Transverse colon (tissue), 4 donors: ENCODE measurements at regions not wholly inside any gene's neighbourhood (a gene's known extent, or its start where the extent isn't known, plus 50 kb on each side); places are given as distances from the start of the nearest gene placed in this dataset.
A peak's percentile ranks its signal among the peaks of the same experiment; 100 is the strongest.

ENCODE experiments used
- DNase-seq: peaks from one replicate; pipeline ENCODE4 v3.0.0-alpha.2; 2019
- H3K27ac ChIP-seq, 4 donors: fragments of 200-600 bp; sonication (generic); 2 replicates each; pipeline ENCODE4 v1.5.1; 2016 to 2018; ENCODE audit warnings: inconsistent platforms in 4 of 4
- H3K27me3 ChIP-seq: fragments of 200-600 bp; sonication (generic); 2 replicates; pipeline ENCODE4 v1.5.1; 2017; ENCODE audit warnings: inconsistent platforms
- H3K36me3 ChIP-seq, 4 donors: fragments of 200-600 bp; sonication (generic); 2 replicates each; pipeline ENCODE4 v1.5.1; 2017 to 2019; ENCODE audit warnings: inconsistent platforms in 4 of 4
- H3K4me1 ChIP-seq, 4 donors: fragments of 200-600 bp; sonication (generic); 2 replicates each; pipeline ENCODE4 v1.5.1; 2017 to 2020; ENCODE audit warnings: inconsistent platforms in 4 of 4
- H3K4me3 ChIP-seq, 4 donors: fragments of 200-600 bp; sonication (generic); 1 replicate in 1 of 4; 2 replicates in 3 of 4; pipeline versions ENCODE4 v1.5.1 to v1.6.1; 2017 to 2019; ENCODE audit warnings: inconsistent platforms in 4 of 4
- H3K9me3 ChIP-seq, 2 donors: fragments of 200-600 bp; sonication (generic); 2 replicates each; pipeline ENCODE4 v1.5.1; 2017 to 2019; ENCODE audit warnings: inconsistent platforms in 2 of 2
- EP300 ChIP-seq: sonication (generic); formaldehyde crosslinking; IDR thresholded peaks from one replicate; pipeline ENCODE4 v1.6.1; 2017; ENCODE audit warnings: antibody characterized with exemption, low read depth
- POLR2A ChIP-seq: fragments of 450-650 bp; IDR thresholded peaks from one replicate; pipeline ENCODE4 v1.6.1; 2016; ENCODE audit warnings: antibody characterized with exemption, mild to moderate bottlenecking, moderate library complexity
- POLR2AphosphoS5 ChIP-seq, 3 donors: sonication (generic); formaldehyde crosslinking; IDR thresholded peaks; one replicate each; pipeline ENCODE4 v1.6.1; 2016; ENCODE audit warnings: antibody characterized with exemption in 3 of 3
- WGBS, 2 donors: methylation state at CpG; one replicate each; pipeline ENCODE4 v1.1.5; 2018; ENCODE audit warnings: low coverage in 1 of 2; 5-methylcytosine and 5-hydroxymethylcytosine counted together
- in situ Hi-C, 4 donors: fragments of 200-750 bp; cut with MboI; loops; one replicate each; pipeline versions ENCODE4 v1.15.0 to v1.15.1; 2017; ENCODE audit warnings: low sequenced_read_pairs in 3 of 4, low pct_ligation_motif_present in 1 of 4, low pct_unique_long_range_greater_than_20kb in 1 of 4
- intact Hi-C: fragments of 100-400 bp; cut with DNase I; formaldehyde crosslinking; loops from one replicate; pipeline ENCODE4 v1.15.1; 2023; ENCODE audit warnings: low total_unique reads
- TF ChIP-seq, protein P1 (sequence below), 5 experiments: fragments of 200-600 bp in 3 of 5; fragments of 450-650 bp in 2 of 5; sonication (generic) in 3 of 5; IDR thresholded peaks; 1 replicate in 2 of 5; 2 replicates in 3 of 5; pipeline ENCODE4 v1.5.1; 2016 to 2017; ENCODE audit warnings: antibody characterized with exemption in 5 of 5, inconsistent platforms in 3 of 5, mild to moderate bottlenecking in 2 of 5, moderate library complexity in 1 of 5

DNA sequence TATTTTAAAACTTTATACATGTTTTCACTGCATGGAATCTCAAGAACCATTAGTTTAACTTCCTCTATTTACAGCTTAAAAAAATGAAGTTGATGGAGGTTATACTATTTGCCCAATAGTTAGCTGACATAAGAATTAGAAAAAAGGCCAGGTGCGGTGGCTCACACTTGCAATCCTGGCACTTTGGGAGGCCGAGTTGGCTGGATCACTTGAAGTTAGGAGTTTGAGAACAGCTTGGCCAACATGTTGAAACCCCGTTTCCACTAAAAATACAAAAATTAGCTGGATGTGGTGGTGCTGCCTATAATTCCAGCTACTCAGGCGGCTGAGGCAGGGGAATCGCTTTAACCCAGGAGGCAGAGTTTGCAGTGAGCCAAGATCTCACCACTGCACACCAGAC lies 125.1 kb upstream of the CDH19 start:
- TF ChIP-seq POLR2AphosphoS5 (IDR thresholded peaks at IDR 0.05) (no peak), EP300 (no peak), POLR2A (no peak)
- TF ChIP-seq, protein P1, sequence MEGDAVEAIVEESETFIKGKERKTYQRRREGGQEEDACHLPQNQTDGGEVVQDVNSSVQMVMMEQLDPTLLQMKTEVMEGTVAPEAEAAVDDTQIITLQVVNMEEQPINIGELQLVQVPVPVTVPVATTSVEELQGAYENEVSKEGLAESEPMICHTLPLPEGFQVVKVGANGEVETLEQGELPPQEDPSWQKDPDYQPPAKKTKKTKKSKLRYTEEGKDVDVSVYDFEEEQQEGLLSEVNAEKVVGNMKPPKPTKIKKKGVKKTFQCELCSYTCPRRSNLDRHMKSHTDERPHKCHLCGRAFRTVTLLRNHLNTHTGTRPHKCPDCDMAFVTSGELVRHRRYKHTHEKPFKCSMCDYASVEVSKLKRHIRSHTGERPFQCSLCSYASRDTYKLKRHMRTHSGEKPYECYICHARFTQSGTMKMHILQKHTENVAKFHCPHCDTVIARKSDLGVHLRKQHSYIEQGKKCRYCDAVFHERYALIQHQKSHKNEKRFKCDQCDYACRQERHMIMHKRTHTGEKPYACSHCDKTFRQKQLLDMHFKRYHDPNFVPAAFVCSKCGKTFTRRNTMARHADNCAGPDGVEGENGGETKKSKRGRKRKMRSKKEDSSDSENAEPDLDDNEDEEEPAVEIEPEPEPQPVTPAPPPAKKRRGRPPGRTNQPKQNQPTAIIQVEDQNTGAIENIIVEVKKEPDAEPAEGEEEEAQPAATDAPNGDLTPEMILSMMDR (IDR thresholded peaks at IDR 0.05) = no peak
- no peak for DNase-seq
- H3K27me3 ChIP-seq = no peaks in the 10 kb centered on the region
- no peaks in the 10 kb centered on the region for H3K9me3 ChIP-seq
- no peaks in the 10 kb centered on the region for H3K36me3 ChIP-seq
- intact Hi-C loops = no loop called here
- in situ Hi-C loops = no loop called here
- 85 to 87% methylated on average over 3 to 5 of the region's 5 CpGs for WGBS, 2 donors
- no peak overlapping the region for H3K4me3 ChIP-seq
- H3K27ac ChIP-seq = no peak overlapping the region
- peaks cover 0 to 19% (median 6%) of the 10 kb centered on the region in 4 donors for H3K4me1 ChIP-seq

DNA sequence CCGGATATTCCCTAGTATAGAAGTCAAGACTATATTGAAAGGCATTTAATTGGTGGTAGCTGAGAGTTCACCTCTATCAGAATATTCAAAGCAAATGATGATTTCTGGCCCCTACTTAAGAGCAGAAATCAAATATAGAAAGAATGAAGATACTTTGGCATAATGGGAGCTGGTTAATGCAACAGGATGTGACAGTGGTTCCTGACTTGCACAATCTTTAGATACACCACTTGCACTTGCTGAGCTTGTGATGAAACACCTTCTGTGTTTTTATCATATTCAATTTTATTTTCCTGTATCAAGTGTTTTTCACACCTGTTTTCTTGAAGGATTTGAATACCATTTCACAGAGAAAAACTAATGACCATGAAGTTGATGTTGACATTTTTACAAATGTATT lies 124.1 kb upstream of the CDH19 start:
- Histone ChIP-seq H3K27me3 (no peaks in the 10 kb centered on the region), H3K27ac (no peak overlapping the region), H3K36me3 (no peaks in the 10 kb centered on the region), H3K4me3 (no peak overlapping the region), H3K9me3 (no peaks in the 10 kb centered on the region), H3K4me1 (peaks cover 0 to 24% (median 7%) of the 10 kb centered on the region in 4 donors)
- no peak for DNase-seq
- 93 to 100% methylated on average over 1 of the region's 1 CpG for WGBS, 2 donors
- in situ Hi-C loops = no loop called here
- no peak for TF ChIP-seq POLR2A
- TF ChIP-seq, protein P1 (IDR thresholded peaks at IDR 0.05) = no peak
- no peak for TF ChIP-seq POLR2AphosphoS5 (IDR thresholded peaks at IDR 0.05)
- no peak for TF ChIP-seq EP300
- intact Hi-C loops = no loop called here

DNA sequence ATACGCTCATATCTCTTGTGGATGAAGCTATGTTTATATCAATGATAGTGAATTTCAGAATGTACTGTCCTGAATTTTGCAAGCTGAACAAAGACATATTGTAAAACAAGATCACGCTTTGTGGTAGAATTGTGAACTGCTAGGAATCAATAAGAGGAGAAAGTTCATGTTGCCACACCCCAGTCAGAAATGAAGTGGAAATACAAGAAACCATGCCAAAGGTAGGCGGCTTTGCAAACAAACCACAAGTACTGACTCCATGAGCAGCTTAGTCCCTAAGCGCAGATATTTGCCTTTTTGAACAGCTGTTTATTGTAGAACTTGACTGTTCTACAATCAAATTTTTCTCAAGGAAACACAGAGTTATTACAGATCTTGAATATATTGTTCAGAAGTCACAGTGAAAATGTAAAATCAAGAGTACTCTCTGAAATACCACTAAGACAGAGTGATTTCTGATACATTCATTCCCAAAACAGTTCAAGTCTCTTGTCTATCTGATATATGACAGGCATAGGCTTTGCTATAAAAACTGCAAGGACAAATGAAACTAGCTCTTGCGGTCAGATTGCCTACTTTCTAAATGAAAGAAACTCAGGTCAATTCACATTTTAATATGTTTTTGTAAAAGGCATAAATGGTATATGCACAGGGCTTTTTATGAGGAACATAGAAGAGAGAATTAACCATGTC lies 120.9 kb upstream of the CDH19 start:
- Histone ChIP-seq H3K27ac (peak overlapping the region; percentile 72 to 85 (median 81)), H3K27me3 (no peaks in the 10 kb centered on the region), H3K4me1 (peaks cover 0 to 24% (median 7%) of the 10 kb centered on the region in 4 donors), H3K4me3 (no peak overlapping the region), H3K9me3 (no peaks in the 10 kb centered on the region), H3K36me3 (no peaks in the 10 kb centered on the region)
- TF ChIP-seq, protein P1 (IDR thresholded peaks at IDR 0.05) = peak in 4 of 5 experiments; percentile 27 to 72 (median 46)
- peak in 2 of 3 donors; percentile 51 to 60 for TF ChIP-seq POLR2AphosphoS5 (IDR thresholded peaks at IDR 0.05)
- TF ChIP-seq POLR2A = no peak
- TF ChIP-seq EP300 = peak; percentile 21
- intact Hi-C loops (no loop called here), in situ Hi-C loops (no loop called here)
- 25 to 45% methylated on average over 3 to 5 of the region's 5 CpGs for WGBS, 2 donors
- peak; percentile 52 for DNase-seq

DNA sequence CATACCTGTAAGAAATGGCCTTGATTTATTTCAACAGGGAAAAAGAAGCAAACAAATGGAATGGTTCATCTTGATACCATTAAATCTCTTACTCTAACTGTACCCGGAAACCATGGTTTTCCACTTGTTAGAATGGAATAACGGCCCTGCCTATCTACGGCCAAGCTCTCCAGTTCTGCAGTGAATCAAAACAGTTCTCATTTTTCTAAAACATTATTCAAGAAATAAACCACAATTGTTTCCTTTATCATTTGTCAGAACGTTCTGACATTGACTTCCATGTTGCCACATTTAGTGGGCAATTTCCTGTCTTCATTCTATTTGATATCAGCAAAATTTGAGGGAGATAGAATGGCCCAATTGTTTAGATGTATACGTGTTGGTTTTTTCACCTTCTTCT lies 118.8 kb upstream of the CDH19 start:
- no peaks in the 10 kb centered on the region for H3K36me3 ChIP-seq
- H3K4me3 ChIP-seq = no peak overlapping the region
- intact Hi-C loops = no loop called here
- WGBS, 2 donors = 67 to 71% methylated on average over 5 of the region's 5 CpGs
- H3K27ac ChIP-seq = no peak overlapping the region
- H3K4me1 ChIP-seq = peaks cover 0 to 24% (median 7%) of the 10 kb centered on the region in 4 donors
- no peaks in the 10 kb centered on the region for H3K27me3 ChIP-seq
- H3K9me3 ChIP-seq = no peaks in the 10 kb centered on the region
- no peak for TF ChIP-seq POLR2A
- TF ChIP-seq, protein P1 (IDR thresholded peaks at IDR 0.05) = no peak
- TF ChIP-seq EP300 = no peak
- no peak for TF ChIP-seq POLR2AphosphoS5 (IDR thresholded peaks at IDR 0.05)
- in situ Hi-C loops = no loop called here
- DNase-seq = no peak
